ENCODE measurements at regions not wholly inside any gene's neighbourhood (a gene's known extent, or its start where the extent isn't known, plus 50 kb on each side); places are given as distances from the start of the nearest gene placed in this dataset.
"Not testable (repeated sequence)": the region's sequence is repeated elsewhere in the genome, so short reads cannot be mapped to it uniquely, and the experiment has no call there.

DNA sequence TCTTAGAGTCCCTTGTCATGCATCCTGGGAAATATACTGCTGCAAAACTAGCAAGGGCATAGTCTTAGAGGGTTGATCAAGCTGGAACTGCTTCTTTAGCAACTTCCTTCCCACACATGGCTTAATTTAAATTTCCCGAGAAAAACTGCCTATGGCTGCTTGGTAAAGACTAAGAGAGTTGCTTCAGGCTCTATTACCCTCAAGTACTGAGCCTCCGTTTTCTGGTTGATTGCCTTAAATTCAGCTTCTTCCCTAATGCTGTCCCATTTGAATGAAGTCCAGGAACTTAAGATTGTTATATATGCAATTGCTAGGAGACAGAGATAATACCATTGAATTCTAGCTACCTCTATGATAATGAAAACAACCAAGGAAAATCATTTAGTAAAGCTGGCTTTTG is 385.7 kb upstream of the CYLC2 start:
- Histone ChIP-seq H3K27ac (no peak overlapping the region), H3K36me3 (no peaks in the 10 kb centered on the region)
- TF ChIP-seq, protein P1, sequence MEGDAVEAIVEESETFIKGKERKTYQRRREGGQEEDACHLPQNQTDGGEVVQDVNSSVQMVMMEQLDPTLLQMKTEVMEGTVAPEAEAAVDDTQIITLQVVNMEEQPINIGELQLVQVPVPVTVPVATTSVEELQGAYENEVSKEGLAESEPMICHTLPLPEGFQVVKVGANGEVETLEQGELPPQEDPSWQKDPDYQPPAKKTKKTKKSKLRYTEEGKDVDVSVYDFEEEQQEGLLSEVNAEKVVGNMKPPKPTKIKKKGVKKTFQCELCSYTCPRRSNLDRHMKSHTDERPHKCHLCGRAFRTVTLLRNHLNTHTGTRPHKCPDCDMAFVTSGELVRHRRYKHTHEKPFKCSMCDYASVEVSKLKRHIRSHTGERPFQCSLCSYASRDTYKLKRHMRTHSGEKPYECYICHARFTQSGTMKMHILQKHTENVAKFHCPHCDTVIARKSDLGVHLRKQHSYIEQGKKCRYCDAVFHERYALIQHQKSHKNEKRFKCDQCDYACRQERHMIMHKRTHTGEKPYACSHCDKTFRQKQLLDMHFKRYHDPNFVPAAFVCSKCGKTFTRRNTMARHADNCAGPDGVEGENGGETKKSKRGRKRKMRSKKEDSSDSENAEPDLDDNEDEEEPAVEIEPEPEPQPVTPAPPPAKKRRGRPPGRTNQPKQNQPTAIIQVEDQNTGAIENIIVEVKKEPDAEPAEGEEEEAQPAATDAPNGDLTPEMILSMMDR (IDR thresholded peaks at IDR 0.05), result no peak
- TF ChIP-seq POLR2AphosphoS5 (IDR thresholded peaks at IDR 0.05) (no peak), EP300 (IDR thresholded peaks at IDR 0.05) (no peak), POLR2A (IDR thresholded peaks at IDR 0.05) (no peak)

DNA sequence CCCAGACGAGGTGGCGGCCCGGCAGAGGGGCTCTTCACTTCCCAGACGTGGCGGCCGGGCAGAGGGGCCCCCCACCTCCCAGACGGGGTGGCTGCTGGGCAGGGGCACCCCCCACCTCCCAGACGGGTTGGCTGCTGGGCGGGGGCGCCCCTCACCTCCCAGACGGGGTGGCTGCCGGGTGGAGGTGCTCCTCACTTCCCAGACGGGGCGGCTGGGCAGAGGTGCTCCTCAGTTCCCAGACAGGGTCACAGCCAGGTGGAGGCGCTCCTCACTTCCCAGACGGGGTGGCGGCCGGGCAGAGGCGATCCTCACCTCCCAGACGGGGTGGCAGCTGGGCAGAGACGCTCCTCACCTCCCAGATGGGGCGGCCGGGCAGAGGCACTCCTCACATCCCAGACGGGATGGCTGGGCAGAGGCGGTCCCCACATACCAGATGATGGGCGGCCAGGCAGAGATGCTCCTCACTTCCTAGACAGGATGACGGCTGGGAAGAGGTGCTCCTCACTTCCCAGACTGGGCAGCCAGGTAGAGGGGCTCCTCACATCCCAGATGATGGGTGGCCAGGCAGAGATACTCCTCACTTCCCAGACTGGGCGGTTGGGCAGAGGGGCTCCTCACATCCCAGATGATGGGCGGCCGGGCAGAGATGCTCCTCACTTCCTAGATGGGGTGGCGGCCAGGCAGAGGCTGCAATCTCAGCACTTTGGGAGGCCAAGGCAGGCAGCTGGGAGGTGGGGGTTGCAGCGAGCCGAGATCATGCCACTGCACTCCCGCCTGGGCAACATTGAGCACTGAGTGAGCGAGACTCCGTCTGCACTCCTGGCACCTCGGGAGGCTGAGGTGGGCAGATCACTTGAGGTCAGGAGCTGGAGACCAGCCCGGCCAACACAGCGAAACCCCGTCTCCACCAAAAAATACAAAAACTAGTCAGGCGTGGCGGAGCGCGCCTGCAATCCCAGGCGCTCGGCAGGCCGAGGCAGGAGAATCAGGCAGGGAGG is 391.6 kb upstream of the CYLC2 start:
- 93% methylated on average over 30 of the region's 47 CpGs for WGBS
- not testable (repeated sequence) for H3K27ac ChIP-seq; H3K36me3 ChIP-seq; H3K4me1 ChIP-seq; H3K4me3 ChIP-seq; DNase-seq (ENCODE audit: low spot score in 2 of 2); H3K27me3 ChIP-seq
- peaks cover 19% of the 10 kb centered on the region for H3K9me3 ChIP-seq

More for the DNA sequence above, 385.7 kb upstream of the CYLC2 start:
- Histone ChIP-seq H3K9me3 (peaks cover 9% of the 10 kb centered on the region), H3K4me1 (no peaks in the 10 kb centered on the region), H3K27me3 (no peaks in the 10 kb centered on the region), H3K4me3 (no peak overlapping the region)
- 81% methylated on average over 2 of the region's 2 CpGs for WGBS
- no peak for DNase-seq (ENCODE audit: low spot score in 2 of 2)

DNA sequence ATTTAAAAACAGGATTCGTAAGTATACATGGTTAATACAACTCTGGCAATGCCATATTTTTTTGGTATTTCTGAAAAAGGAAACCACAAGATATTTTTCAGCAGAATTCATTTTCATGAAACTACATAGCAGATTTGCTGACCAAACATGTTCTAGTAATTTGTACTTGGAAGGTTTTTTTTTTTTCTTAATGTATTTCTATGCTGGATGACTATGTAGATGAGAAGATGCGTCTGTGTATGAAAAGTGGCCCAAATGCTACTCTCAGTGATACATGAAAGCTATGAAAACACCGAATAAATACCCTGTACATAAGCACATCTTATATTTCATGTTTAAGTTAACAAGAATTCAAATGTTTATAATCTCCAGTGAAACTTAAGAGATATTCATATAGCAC is 400.9 kb upstream of the CYLC2 start:
- Histone ChIP-seq H3K27me3 (no peaks in the 10 kb centered on the region), H3K9me3 (no peaks in the 10 kb centered on the region), H3K4me3 (no peak overlapping the region), H3K27ac (no peak overlapping the region), H3K4me1 (no peaks in the 10 kb centered on the region), H3K36me3 (no peaks in the 10 kb centered on the region)
- no peak for TF ChIP-seq POLR2AphosphoS5 (IDR thresholded peaks at IDR 0.05)
- TF ChIP-seq, protein P1 (IDR thresholded peaks at IDR 0.05), result no peak
- TF ChIP-seq EP300 (IDR thresholded peaks at IDR 0.05), result no peak
- no peak for TF ChIP-seq POLR2A (IDR thresholded peaks at IDR 0.05)
- DNase-seq (ENCODE audit: low spot score in 2 of 2), result no peak
- WGBS, result 84% methylated on average over 3 of the region's 3 CpGs

DNA sequence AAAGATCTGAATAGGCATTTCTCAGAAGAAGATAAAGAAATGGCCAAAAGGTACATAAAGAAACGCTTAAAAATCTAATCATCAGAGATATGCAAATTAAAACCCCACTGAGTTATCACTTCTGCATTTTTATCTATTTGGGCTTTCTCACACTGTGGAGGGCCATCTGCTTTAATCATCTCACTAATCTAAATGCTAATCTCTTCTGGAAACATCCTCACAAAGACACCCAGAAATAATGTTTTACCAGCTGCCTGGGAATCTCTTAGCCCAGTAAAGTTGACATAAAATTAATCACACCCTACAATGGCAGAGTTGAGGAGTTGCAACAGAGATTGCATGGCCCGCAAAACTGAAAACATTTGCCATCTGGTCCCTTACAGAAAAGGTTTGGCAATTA is 407.9 kb upstream of the CYLC2 start:
- TF ChIP-seq POLR2AphosphoS5 (IDR thresholded peaks at IDR 0.05), result no peak
- TF ChIP-seq, protein P1 (IDR thresholded peaks at IDR 0.05), result no peak
- TF ChIP-seq EP300 (IDR thresholded peaks at IDR 0.05), result no peak
- no peak for TF ChIP-seq POLR2A (IDR thresholded peaks at IDR 0.05)
- 67% methylated on average over 2 of the region's 2 CpGs for WGBS
- no peak overlapping the region for H3K27ac ChIP-seq
- H3K4me3 ChIP-seq, result no peak overlapping the region
- no peak for DNase-seq (ENCODE audit: low spot score in 2 of 2)
- H3K4me1 ChIP-seq, result no peaks in the 10 kb centered on the region
- H3K36me3 ChIP-seq, result no peaks in the 10 kb centered on the region
- H3K9me3 ChIP-seq, result no peaks in the 10 kb centered on the region
- no peaks in the 10 kb centered on the region for H3K27me3 ChIP-seq

DNA sequence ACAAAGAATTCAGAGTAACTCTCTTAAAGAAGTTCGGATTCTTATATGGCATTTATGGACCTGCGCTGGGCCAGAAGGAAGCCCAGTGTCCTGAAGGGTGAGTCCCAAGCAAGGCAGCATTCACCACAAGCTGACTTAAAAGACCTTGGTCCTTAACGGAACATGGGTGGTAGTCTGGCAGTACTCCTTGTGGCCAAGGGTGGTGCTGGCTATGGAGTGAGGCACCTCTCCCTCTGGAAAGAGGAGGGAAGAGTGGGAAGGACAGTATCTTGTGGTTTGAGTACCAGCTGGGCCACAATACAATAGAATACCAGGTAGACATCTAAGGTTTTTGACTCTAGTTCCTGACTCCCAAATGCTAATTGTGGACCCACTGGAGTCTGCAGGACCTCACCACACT is 425.7 kb upstream of the CYLC2 start:
- TF ChIP-seq POLR2AphosphoS5 (IDR thresholded peaks at IDR 0.05) (no peak), POLR2A (IDR thresholded peaks at IDR 0.05) (no peak), EP300 (IDR thresholded peaks at IDR 0.05) (no peak)
- TF ChIP-seq, protein P1 (IDR thresholded peaks at IDR 0.05), result no peak
- peaks cover 4% of the 10 kb centered on the region for H3K9me3 ChIP-seq
- no peak overlapping the region for H3K4me3 ChIP-seq
- WGBS, result 67% methylated on average over 3 of the region's 3 CpGs
- H3K27ac ChIP-seq, result no peak overlapping the region
- H3K4me1 ChIP-seq, result no peaks in the 10 kb centered on the region
- no peak for DNase-seq (ENCODE audit: low spot score in 2 of 2)
- no peaks in the 10 kb centered on the region for H3K36me3 ChIP-seq
- H3K27me3 ChIP-seq, result no peaks in the 10 kb centered on the region
